ENCODE measurements at regions not wholly inside any gene's neighbourhood (a gene's known extent, or its start where the extent isn't known, plus 50 kb on each side); places are given as distances from the start of the nearest gene placed in this dataset.
"Not testable (repeated sequence)": the region's sequence is repeated elsewhere in the genome, so short reads cannot be mapped to it uniquely, and the experiment has no call there.

GRCh38 chr10:65275296-65275695, 1650.5 kb upstream of the LRRTM3 start:
- no peak for DNase-seq (ENCODE audit: low spot score)

DNA sequence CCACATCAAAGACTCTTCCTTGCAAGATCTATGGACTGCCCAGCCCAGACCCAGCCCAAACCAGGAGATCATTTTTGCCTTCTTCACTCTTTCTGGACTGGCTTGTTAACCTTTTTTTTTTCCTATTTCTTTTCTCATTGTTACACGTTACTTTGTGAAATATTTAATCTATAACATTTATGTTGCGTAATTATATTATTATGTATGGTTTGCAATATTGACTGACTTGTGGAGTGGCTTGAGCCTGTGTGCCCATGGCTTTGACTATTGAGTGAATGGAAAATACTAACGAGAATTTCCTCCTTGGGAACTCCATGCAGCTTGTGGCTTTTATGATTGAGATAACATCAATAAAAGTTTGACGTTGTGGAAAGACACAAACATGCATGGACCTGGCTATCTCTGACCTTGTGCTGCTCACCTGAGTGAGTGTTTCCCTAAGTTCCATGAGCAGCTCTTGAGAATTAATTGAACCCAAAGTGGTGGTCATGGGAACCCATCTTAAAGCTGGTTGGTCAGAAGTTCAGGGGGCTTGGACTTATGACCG, 1641.3 kb upstream of the LRRTM3 start:
- no peak for DNase-seq (ENCODE audit: low spot score)

GRCh38 chr10:65285726-65286125, 1640.1 kb upstream of the LRRTM3 start:
- DNase-seq (ENCODE audit: low spot score) = not testable (repeated sequence)

DNA sequence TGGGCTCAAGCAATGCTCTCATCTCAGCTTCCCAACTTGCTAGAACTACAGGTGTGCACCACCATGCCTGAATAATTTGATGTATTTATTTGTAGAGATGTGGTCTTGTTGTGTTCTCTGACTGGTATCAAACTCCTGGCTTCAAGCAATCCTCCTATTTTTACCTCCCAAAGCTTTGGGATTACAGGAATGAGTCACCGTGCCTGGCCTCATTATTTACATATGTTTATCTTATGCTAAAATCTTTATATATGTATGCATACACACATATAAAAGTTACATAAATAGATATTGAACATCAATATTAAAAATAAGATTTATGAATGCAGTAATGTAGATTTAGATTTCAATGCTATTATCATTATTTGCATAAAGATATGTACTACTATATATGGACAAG, 1634.5 kb upstream of the LRRTM3 start:
- no peak for DNase-seq (ENCODE audit: low spot score)

DNA sequence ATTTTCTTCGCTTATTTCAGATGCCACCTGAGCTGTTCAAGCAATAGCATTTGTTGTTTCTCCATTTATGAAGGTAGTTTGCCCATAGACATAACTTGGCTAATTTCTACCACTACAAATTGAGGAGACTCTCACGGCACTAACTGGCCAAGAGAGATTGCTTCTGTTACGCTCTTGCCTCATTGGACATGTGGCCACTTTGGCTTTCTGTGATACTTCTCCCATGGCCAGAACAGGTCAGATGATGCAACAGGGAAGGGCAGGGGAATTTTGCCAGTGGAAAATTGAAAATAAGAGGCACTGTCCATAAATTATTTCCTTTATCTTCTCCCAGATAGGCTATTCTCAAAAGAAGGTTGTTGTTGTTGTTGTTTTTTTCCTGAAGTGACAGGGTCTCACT, 1633.3 kb upstream of the LRRTM3 start:
- no peak for DNase-seq (ENCODE audit: low spot score)

DNA sequence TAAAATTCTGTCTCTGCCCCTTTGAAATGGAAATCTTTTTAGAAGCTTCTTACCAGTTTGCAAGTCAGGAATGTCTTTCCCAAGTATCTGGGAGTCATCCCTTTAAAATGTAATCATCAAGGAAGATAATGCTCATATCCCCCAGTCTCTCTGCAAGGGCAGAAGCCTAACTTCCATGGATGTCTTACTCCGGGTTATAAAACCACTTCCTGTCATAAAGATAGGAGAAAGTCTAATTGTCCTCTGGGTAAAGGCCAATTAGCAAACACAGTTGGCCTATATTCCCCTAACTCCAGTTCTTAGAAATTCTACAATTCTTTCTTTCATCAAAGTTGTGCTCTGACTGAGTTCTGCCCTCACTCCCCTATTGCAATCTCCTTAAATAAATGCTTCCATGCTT, 1631.5 kb upstream of the LRRTM3 start:
- no peak for DNase-seq (ENCODE audit: low spot score)

GRCh38 chr10:65301181-65301580, 1624.7 kb upstream of the LRRTM3 start:
- DNase-seq (ENCODE audit: low spot score) = no peak

DNA sequence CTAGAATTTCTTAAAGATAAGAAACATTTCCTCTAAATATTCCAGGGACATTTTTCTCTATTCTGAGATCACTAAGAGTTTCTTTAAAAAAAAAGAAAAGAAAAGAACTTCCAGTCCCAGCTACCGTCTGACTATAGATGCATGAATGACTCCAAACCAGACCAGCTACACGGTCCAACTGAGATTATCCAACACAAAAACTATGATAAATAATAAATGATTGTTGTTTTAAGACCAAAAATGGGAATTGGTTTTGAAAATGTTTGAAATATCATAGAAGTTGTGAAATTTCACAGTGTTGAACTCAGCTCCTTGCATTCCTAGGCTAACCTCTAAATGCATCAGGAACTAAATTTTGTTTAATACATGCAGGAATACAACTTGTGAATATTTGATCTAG, 1619.6 kb upstream of the LRRTM3 start:
- no peak for DNase-seq (ENCODE audit: low spot score)

GRCh38 chr10:65312876-65313275, 1613.0 kb upstream of the LRRTM3 start:
- DNase-seq (ENCODE audit: low spot score) = no peak

- DNase-seq (ENCODE audit: low spot score) = no peak
Observed at GRCh38 chr10:65313406-65313805, 1612.4 kb upstream of the LRRTM3 start.

- no peak for DNase-seq (ENCODE audit: low spot score)
Observed at GRCh38 chr10:65314253-65314652, 1611.6 kb upstream of the LRRTM3 start.

DNA sequence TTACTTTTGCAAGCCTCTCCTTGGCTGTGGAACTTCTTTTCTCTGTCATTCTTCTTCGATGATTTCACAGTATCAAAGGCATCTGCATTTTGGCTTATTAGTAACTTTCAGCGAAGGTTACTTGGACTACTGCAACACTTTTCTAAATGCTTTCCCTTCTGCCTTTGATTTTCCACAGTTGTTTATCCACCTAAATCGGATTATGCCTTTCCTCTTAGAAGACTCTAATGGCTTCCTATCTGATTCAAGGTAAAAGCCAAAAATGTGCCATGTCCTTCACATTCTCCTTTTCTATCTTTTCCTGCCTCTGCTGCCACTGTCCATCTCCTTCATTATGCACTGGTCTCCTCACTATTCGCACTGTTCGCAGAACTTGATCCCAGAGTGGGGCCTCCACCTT, 1606.3 kb upstream of the LRRTM3 start:
- no peak for DNase-seq (ENCODE audit: low spot score)

DNA sequence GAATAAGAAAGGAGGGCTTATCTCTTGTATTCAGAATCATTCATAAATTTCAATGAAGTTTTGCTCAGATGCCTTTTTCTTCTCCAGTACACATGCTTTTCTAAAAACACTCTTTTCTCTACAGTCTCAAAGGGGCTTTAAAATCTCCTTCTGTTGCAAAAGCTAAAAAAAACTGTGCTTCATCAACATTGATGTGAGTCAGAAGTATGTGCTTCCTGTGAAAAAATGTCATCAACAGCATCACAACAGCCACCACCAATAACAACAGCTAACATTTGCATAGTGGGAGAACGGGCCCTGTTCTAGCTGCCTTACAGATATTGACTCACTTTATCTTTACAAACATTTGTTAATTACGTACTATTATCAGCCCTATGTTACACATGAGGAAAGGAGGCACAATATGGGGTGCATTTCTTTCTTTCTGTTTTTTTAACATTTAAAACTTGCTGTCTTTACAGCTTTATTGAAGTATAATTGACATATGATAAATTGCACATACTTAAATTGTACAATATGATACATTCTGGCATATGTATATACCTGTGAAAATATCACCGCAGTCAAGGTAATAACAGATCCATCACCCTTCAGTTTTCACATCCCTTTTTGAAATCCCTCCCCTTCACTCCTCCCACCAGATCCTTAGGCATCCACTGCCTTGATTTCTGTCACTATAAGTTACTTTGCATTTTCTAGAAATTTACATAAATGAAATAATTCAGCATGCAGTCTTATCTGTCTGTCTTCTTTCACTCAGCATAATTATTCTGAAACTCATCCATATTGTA, 1605.4 kb upstream of the LRRTM3 start:
- no peak for DNase-seq (ENCODE audit: low spot score)

DNA sequence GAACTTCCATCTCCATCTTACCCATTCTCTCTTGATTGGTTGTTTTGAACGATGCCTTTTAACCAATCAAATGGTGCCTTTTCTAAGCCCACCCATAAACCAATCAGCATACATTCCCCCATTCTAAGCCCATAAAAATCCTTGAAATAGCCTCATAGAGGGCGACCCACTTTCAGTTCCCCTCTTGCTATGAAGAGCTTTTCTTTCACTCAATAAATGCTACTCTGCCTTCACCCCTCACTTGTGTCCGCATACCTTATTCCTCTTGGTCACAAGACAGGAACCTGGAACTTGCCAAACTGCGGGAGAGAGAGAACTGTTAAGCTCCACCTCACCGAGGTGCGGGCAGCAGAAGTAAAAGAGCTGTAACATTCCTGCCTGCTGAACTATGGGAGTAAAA, 1602.0 kb upstream of the LRRTM3 start:
- DNase-seq (ENCODE audit: low spot score) = no peak

GRCh38 chr10:65325913-65326312, 1599.9 kb upstream of the LRRTM3 start:
- no peak for DNase-seq (ENCODE audit: low spot score)

GRCh38 chr10:65328486-65328885, 1597.3 kb upstream of the LRRTM3 start:
- no peak for DNase-seq (ENCODE audit: low spot score)

DNA sequence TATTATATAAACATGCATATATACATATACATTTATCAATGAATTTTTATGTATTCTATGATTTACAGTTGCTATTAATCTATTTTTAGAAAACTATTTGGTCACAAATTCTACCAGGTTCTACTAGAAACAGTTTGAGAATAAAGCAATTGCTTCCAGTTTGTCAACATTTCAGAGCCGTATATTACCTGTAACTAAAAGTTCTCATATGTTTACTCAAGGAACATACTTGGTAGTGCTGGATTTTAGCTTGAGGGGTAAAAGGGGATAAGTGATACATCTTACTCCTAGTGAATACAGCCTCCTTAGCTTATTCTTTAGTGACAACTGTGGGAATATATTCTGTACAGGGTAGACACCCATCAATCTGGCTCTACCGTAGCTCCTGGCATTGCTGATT, 1590.5 kb upstream of the LRRTM3 start:
- DNase-seq (ENCODE audit: low spot score) = no peak

DNA sequence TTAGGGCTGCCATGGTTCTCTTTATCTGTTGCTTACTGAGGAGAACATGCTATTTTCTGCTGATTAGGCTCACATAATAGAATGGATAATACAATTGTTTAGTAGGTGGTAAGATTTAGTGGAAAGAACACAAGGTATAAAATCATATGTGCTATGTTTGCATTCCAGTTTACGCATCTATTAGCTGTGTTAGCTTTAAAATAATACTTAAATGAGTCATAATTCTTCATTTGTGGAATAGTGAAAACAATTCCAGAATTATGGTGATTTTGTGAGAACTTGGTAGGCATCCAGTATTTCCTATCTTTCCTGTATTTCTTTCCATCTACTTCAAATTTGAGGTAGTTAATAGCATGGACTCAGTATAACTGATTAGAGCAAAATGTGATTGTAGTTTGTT, 1585.5 kb upstream of the LRRTM3 start:
- no peak for DNase-seq (ENCODE audit: low spot score)

DNA sequence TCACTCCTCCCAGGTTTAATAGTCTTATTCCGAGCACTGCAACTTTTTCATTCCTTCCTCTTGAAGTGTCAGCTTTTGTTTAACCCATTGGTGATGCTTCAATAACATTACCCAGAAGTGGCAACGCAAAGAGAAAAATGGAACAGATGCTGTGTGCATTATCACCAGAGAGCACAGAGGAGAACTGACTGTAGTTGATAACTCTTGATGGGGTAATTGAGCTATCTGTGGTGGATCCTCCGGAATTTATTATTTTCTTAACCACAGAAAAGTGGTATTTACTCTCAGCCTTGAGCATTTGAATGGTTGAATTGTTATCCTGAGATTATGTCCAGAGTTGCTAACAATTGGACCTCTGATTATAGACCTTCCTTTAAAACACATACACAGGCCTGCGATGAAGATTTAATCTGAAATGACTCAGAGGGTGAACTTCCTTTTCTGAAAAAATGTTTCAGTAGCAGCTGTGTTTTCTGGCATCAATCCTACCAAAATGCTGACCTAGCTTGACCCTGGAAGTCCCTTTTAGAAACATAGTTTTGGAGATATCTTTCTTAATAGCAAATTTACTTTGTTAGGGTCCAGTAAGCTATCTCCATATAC, 1584.4 kb upstream of the LRRTM3 start:
- no peak for DNase-seq (ENCODE audit: low spot score)

DNA sequence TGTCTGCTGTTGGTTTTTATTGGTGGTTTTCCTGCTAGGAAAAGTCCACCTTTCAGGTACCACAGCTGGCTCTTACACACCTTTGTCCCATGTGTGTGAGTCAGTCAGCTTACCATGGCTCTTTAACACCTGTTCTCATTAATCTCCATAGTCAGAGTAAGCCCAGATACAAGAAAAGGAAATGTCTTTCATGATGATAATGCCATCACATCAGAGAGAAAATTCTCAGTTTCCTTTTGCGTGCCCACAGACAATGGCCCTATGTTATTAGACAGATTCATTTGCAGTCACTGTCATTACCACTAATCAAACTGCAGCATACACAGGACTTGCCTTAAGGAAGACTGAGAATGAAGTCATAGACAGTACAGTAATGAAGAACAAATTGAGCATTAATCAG, 1583.6 kb upstream of the LRRTM3 start:
- no peak for DNase-seq (ENCODE audit: low spot score)

DNA sequence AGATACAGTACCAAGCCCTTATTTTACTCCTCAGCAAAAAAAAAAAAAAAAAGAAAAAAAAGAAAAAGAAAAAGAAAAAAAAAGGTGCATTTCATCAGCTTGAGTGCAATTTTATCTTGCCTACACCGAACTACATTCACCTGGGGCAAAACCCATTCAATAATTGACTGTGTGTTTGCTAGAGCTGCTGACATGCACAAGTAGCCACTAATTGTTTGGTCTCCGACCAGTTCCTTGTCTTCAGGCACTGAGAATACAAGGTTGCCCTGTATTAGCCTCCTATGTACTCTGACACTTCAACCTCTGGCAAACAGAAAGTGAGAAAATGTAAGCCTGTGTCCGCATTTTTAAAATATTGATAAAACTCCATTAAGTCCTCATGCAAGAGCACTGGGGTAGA, 1579.4 kb upstream of the LRRTM3 start:
- DNase-seq (ENCODE audit: low spot score) = no peak

GRCh38 chr10:65348637-65349036, 1577.2 kb upstream of the LRRTM3 start:
- no peak for DNase-seq (ENCODE audit: low spot score)

DNA sequence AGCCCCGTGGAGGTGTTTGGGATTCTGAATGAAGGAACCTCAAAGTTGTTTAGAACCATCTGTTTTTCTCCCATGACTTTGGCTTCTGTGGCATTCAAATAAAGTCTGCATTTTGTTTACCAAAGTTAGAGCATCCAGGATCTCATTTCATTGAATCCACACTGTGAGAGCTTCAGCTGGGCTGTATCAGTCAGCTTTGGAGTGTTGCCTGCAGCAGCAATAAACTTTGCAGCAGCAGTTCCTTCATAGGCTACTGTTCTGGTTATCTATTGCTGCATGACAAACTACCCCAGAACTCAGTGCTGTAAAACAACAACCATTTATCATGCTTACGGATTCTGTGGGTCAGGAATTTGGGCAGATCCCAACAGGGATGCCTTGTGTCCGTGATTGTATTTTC, 1575.2 kb upstream of the LRRTM3 start:
- DNase-seq (ENCODE audit: low spot score) = no peak

Measured in globus pallidus (tissue), 1 donor.